Keratinocyte (primary cell): ENCODE measurements at regions not wholly inside any gene's neighbourhood (a gene's known extent, or its start where the extent isn't known, plus 50 kb on each side); places are given as distances from the start of the nearest gene placed in this dataset.

Source experiments
- DNase-seq: peaks from one replicate; pipeline ENCODE4 v3.0.0-alpha.2; 2011; ENCODE audit warnings: low read depth, missing footprints, low spot score
- FAIRE-seq: peaks from 2 replicates; lab custom pipeline; 2011; peaks lifted over from hg19 to GRCh38; lab: Jason Lieb, UNC
- H2AFZ ChIP-seq: 2 replicates; pipeline ENCODE4 v1.6.0; 2012; ENCODE audit warnings: low read length, control low read depth, inconsistent platforms; ENCODE audit not compliant: control insufficient read depth
- H3K27ac ChIP-seq: 2 replicates; pipeline ENCODE4 v1.5.1; 2011; ENCODE audit warnings: low read length; ENCODE audit not compliant: control insufficient read depth, insufficient read depth
- H3K27me3 ChIP-seq: 3 replicates; pipeline ENCODE4 v1.6.0; 2011; ENCODE audit warnings: low read length; ENCODE audit not compliant: control insufficient read depth, insufficient read depth; ENCODE audit errors: extremely low read depth
- H3K36me3 ChIP-seq, 2 experiments: 2 replicates in 1 of 2; 3 replicates in 1 of 2; pipeline ENCODE4 v1.5.1; 2011; ENCODE audit warnings: low read length in 2 of 2, mild to moderate bottlenecking in 1 of 2; ENCODE audit not compliant: control insufficient read depth in 2 of 2, insufficient read depth in 2 of 2; ENCODE audit errors: extremely low read depth in 1 of 2
- H3K4me1 ChIP-seq: 3 replicates; pipeline ENCODE4 v1.5.1; 2011; ENCODE audit warnings: low read length; ENCODE audit not compliant: control insufficient read depth, insufficient read depth; ENCODE audit errors: extremely low read depth
- H3K4me2 ChIP-seq: 3 replicates; pipeline ENCODE4 v1.6.0; 2011; ENCODE audit warnings: low read depth, low read length; ENCODE audit not compliant: control insufficient read depth, insufficient read depth; ENCODE audit errors: extremely low read depth
- H3K4me3 ChIP-seq, 3 experiments: fragments of 200-600 bp in 1 of 3; sonication (generic) in 1 of 3; 2 replicates in 2 of 3; 3 replicates in 1 of 3; pipeline ENCODE4 v1.5.1; 2011 to 2016; ENCODE audit warnings: low read length in 3 of 3, mild to moderate bottlenecking in 3 of 3, control low read depth in 2 of 3, inconsistent platforms in 1 of 3, low read depth in 1 of 3, mixed read lengths in 1 of 3, mixed run types in 1 of 3, moderate library complexity in 1 of 3; ENCODE audit not compliant: control insufficient read depth in 2 of 3, insufficient read depth in 2 of 3; ENCODE audit errors: extremely low read depth in 1 of 3
- H3K79me2 ChIP-seq: 2 replicates; pipeline ENCODE4 v1.6.0; 2012; ENCODE audit warnings: low read length; ENCODE audit not compliant: control insufficient read depth, insufficient read depth
- H3K9ac ChIP-seq: 3 replicates; pipeline ENCODE4 v1.6.0; 2011; ENCODE audit warnings: low read length; ENCODE audit not compliant: control insufficient read depth, insufficient read depth; ENCODE audit errors: extremely low read depth
- H3K9me1 ChIP-seq: 3 replicates; pipeline ENCODE4 v1.6.0; 2011; ENCODE audit warnings: low read length; ENCODE audit not compliant: control insufficient read depth, insufficient read depth; ENCODE audit errors: extremely low read depth
- H3K9me3 ChIP-seq: 2 replicates; pipeline ENCODE4 v1.5.1; 2012; ENCODE audit warnings: low read depth, low read length; ENCODE audit not compliant: control insufficient read depth
- H4K20me1 ChIP-seq: 3 replicates; pipeline ENCODE4 v1.6.0; 2011; ENCODE audit warnings: low read length; ENCODE audit not compliant: control insufficient read depth, insufficient read depth; ENCODE audit errors: extremely low read depth
- CTCF ChIP-seq, 3 experiments: IDR thresholded peaks in 1 of 3; conservative IDR thresholded peaks in 1 of 3; optimal IDR thresholded peaks in 1 of 3; 2 replicates in 2 of 3; 3 replicates in 1 of 3; pipeline versions ENCODE3 to v1.5.1; 2011; ENCODE audit warnings: low read length in 3 of 3, mild to moderate bottlenecking in 3 of 3, moderate library complexity in 2 of 3, control low read depth in 1 of 3, inconsistent platforms in 1 of 3; ENCODE audit not compliant: insufficient read depth in 2 of 3; ENCODE audit errors: extremely low read depth in 1 of 3
- EZH2 ChIP-seq: IDR thresholded peaks from one replicate; pipeline ENCODE4 v1.6.1; 2012; ENCODE audit warnings: inconsistent platforms, mild to moderate bottlenecking, low read length, moderate library complexity
- dilution Hi-C: fragments of 300-500 bp; cut with MboI; formaldehyde crosslinking; loops from one replicate; pipeline ENCODE4 v1.7.0; 2020; ENCODE audit warnings: low sequenced_read_pairs; ENCODE audit not compliant: extremely low pct_ligation_motif_present

GRCh38 chr3:106860182-106860581, 517.1 kb upstream of the CCDC54 start:
- Histone ChIP-seq H3K4me3 (no peak overlapping the region), H3K4me1 (no peaks in the 10 kb centered on the region), H3K36me3 (no peaks in the 10 kb centered on the region), H2AFZ (no peak overlapping the region), H3K4me2 (no peak overlapping the region), H3K9me3 (no peaks in the 10 kb centered on the region), H3K9me1 (no peaks in the 10 kb centered on the region), H3K27me3 (no peaks in the 10 kb centered on the region), H3K79me2 (no peaks in the 10 kb centered on the region), H3K27ac (no peak overlapping the region), H4K20me1 (no peaks in the 10 kb centered on the region), H3K9ac (no peak overlapping the region)
- FAIRE-seq (no peak), DNase-seq (no peak)
- dilution Hi-C loops = no loop called here
- TF ChIP-seq CTCF (optimal IDR thresholded peaks at IDR 0.05 in 1 of 3, IDR thresholded peaks at IDR 0.05 in 1 of 3, conservative IDR thresholded peaks at IDR 0.05 in 1 of 3; ENCODE audit: extremely low read depth in 1 of 3, insufficient read depth in 2 of 3, low read length in 3 of 3) (no peak), EZH2 (no peak)

- H2AFZ ChIP-seq = no peak overlapping the region
- dilution Hi-C loops = no loop called here
- H3K4me2 ChIP-seq = no peak overlapping the region
- no peak for DNase-seq
- H3K36me3 ChIP-seq = no peaks in the 10 kb centered on the region
- H3K27me3 ChIP-seq = no peaks in the 10 kb centered on the region
- H3K79me2 ChIP-seq = no peaks in the 10 kb centered on the region
- no peak overlapping the region for H3K4me3 ChIP-seq
- no peaks in the 10 kb centered on the region for H4K20me1 ChIP-seq
- H3K9ac ChIP-seq = no peak overlapping the region
- H3K27ac ChIP-seq = no peak overlapping the region
- TF ChIP-seq EZH2 (no peak), CTCF (optimal IDR thresholded peaks at IDR 0.05 in 1 of 3, IDR thresholded peaks at IDR 0.05 in 1 of 3, conservative IDR thresholded peaks at IDR 0.05 in 1 of 3; ENCODE audit: extremely low read depth in 1 of 3, insufficient read depth in 2 of 3, low read length in 3 of 3) (peak in 1 of 3 experiments; percentile 3)
- FAIRE-seq = no peak
- H3K9me1 ChIP-seq = no peaks in the 10 kb centered on the region
- no peaks in the 10 kb centered on the region for H3K4me1 ChIP-seq
- no peaks in the 10 kb centered on the region for H3K9me3 ChIP-seq
Measured at GRCh38 chr3:106862067-106862466, 515.2 kb upstream of the CCDC54 start.
